ENCODE measurements at regions not wholly inside any gene's neighbourhood (a gene's known extent, or its start where the extent isn't known, plus 50 kb on each side); places are given as distances from the start of the nearest gene placed in this dataset.

DNA sequence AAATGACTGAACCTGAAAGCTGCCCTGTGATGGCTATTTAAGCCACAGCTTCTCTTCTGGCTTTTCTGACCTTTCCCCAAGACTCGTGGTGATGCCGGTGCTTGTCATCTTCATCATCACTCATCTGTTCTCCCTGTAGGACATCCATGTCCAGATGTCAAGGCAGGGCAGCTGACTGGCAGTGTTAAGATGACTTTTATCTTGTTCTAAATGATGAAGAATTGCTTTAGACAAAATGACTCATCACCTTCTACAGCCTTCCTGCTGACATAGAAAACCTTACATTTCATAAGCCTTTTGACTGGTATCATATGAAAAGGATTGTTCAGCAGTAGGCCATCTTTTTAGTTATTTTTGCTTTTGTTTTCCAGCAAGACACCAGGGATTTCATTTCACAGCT is 67.0 kb upstream of the GPR149 start:
- Histone ChIP-seq H2AFZ (no peak overlapping the region), H3K27me3 (ENCODE audit: control insufficient read depth, insufficient read depth, low read length) (no peaks in the 10 kb centered on the region), H3K4me3 (ENCODE audit: low read depth, low read length) (no peak overlapping the region), H3K9ac (no peak overlapping the region), H3K27ac (no peak overlapping the region), H3K36me3 (ENCODE audit: control insufficient read depth, insufficient read depth, low read length) (no peaks in the 10 kb centered on the region), H3K79me2 (no peaks in the 10 kb centered on the region), H3K9me3 (ENCODE audit: control insufficient read depth, low read length) (no peaks in the 10 kb centered on the region), H3K4me2 (ENCODE audit: low read length) (no peak overlapping the region), H3K4me1 (no peaks in the 10 kb centered on the region)
- TF ChIP-seq, protein P1, sequence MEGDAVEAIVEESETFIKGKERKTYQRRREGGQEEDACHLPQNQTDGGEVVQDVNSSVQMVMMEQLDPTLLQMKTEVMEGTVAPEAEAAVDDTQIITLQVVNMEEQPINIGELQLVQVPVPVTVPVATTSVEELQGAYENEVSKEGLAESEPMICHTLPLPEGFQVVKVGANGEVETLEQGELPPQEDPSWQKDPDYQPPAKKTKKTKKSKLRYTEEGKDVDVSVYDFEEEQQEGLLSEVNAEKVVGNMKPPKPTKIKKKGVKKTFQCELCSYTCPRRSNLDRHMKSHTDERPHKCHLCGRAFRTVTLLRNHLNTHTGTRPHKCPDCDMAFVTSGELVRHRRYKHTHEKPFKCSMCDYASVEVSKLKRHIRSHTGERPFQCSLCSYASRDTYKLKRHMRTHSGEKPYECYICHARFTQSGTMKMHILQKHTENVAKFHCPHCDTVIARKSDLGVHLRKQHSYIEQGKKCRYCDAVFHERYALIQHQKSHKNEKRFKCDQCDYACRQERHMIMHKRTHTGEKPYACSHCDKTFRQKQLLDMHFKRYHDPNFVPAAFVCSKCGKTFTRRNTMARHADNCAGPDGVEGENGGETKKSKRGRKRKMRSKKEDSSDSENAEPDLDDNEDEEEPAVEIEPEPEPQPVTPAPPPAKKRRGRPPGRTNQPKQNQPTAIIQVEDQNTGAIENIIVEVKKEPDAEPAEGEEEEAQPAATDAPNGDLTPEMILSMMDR (IDR thresholded peaks at IDR 0.05) = no peak

GRCh38 chr3:154496540-154496939 is 66.5 kb upstream of the GPR149 start:
- H3K79me2 ChIP-seq = no peaks in the 10 kb centered on the region
- no peak overlapping the region for H2AFZ ChIP-seq
- H3K27me3 ChIP-seq (ENCODE audit: control insufficient read depth, insufficient read depth, low read length) = no peaks in the 10 kb centered on the region
- H3K4me1 ChIP-seq = no peaks in the 10 kb centered on the region
- no peak overlapping the region for H3K27ac ChIP-seq
- no peaks in the 10 kb centered on the region for H3K36me3 ChIP-seq (ENCODE audit: control insufficient read depth, insufficient read depth, low read length)
- TF ChIP-seq, protein P1 (IDR thresholded peaks at IDR 0.05) = no peak
- no peaks in the 10 kb centered on the region for H3K9me3 ChIP-seq (ENCODE audit: control insufficient read depth, low read length)
- H3K4me2 ChIP-seq (ENCODE audit: low read length) = no peak overlapping the region
- H3K9ac ChIP-seq = no peak overlapping the region
- no peak overlapping the region for H3K4me3 ChIP-seq (ENCODE audit: low read depth, low read length)

DNA sequence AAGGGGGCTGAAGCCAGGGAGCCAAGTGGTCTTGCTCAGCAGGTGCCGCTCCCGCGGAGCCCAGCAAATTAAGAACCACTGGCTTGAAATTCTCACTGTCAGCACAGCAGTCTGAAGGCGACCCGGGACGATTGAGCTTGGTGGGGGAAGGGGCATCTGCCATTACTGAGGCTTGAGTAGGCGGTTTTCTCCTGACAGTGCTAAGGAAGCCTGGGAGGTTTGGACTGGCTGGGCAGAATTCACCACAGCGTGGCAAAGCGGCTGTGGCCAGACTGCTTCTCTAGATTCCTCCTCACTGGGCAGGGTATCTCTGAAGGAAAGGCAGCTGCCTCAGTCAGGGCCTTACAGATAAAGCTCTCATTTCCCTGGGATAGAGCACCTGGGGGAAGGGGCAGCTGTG is 57.0 kb upstream of the GPR149 start:
- no peaks in the 10 kb centered on the region for H3K27me3 ChIP-seq (ENCODE audit: control insufficient read depth, insufficient read depth, low read length)
- H3K4me1 ChIP-seq = no peaks in the 10 kb centered on the region
- H3K27ac ChIP-seq = no peak overlapping the region
- H3K79me2 ChIP-seq = no peaks in the 10 kb centered on the region
- no peaks in the 10 kb centered on the region for H3K36me3 ChIP-seq (ENCODE audit: control insufficient read depth, insufficient read depth, low read length)
- H3K4me3 ChIP-seq (ENCODE audit: low read depth, low read length) = no peak overlapping the region
- H3K4me2 ChIP-seq (ENCODE audit: low read length) = no peak overlapping the region
- no peaks in the 10 kb centered on the region for H3K9me3 ChIP-seq (ENCODE audit: control insufficient read depth, low read length)
- H2AFZ ChIP-seq = no peak overlapping the region
- TF ChIP-seq, protein P1 (IDR thresholded peaks at IDR 0.05) = no peak
- H3K9ac ChIP-seq = no peak overlapping the region

GRCh38 chr3:154482507-154482906 is 52.5 kb upstream of the GPR149 start:
- no peaks in the 10 kb centered on the region for H3K27me3 ChIP-seq (ENCODE audit: control insufficient read depth, insufficient read depth, low read length)
- H3K4me2 ChIP-seq (ENCODE audit: low read length) = no peak overlapping the region
- H3K79me2 ChIP-seq = no peaks in the 10 kb centered on the region
- no peak overlapping the region for H3K27ac ChIP-seq
- H2AFZ ChIP-seq = no peak overlapping the region
- no peaks in the 10 kb centered on the region for H3K9me3 ChIP-seq (ENCODE audit: control insufficient read depth, low read length)
- no peak overlapping the region for H3K4me3 ChIP-seq (ENCODE audit: low read depth, low read length)
- no peaks in the 10 kb centered on the region for H3K36me3 ChIP-seq (ENCODE audit: control insufficient read depth, insufficient read depth, low read length)
- H3K4me1 ChIP-seq = no peaks in the 10 kb centered on the region
- TF ChIP-seq, protein P1 (IDR thresholded peaks at IDR 0.05) = no peak
- no peak overlapping the region for H3K9ac ChIP-seq

DNA sequence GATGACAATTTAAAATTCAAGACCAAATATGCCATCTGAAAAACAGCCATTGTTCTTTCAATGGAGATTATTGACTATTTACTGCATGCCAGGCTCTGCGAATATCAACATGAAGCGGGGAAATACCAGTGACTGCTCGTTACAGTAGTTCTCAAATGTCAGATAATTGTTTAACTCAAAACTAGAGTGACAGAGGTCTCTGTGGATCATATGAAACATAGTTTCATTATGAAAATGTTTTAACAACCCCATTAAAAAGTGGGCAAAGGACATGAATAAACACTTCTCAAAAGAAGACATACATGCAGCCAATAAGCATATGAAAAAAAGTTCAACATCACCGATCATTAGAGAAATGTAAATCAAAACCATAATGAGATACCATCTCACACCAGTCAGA is 50.0 kb upstream of the GPR149 start:
- Histone ChIP-seq H3K4me3 (ENCODE audit: low read depth, low read length) (no peak overlapping the region), H3K27ac (no peak overlapping the region), H3K9me3 (ENCODE audit: control insufficient read depth, low read length) (no peaks in the 10 kb centered on the region), H3K79me2 (no peaks in the 10 kb centered on the region), H3K36me3 (ENCODE audit: control insufficient read depth, insufficient read depth, low read length) (no peaks in the 10 kb centered on the region), H3K4me1 (no peaks in the 10 kb centered on the region), H3K4me2 (ENCODE audit: low read length) (no peak overlapping the region), H3K27me3 (ENCODE audit: control insufficient read depth, insufficient read depth, low read length) (no peaks in the 10 kb centered on the region), H3K9ac (no peak overlapping the region), H2AFZ (no peak overlapping the region)
- TF ChIP-seq, protein P1 (IDR thresholded peaks at IDR 0.05) = no peak

All from parathyroid adenoma (tissue), 2 donors.